SK-N-SH (cell line): ENCODE measurements at regions not wholly inside any gene's neighbourhood (a gene's known extent, or its start where the extent isn't known, plus 50 kb on each side); places are given as distances from the start of the nearest gene placed in this dataset.

Experiments used
- CTCF ChIA-PET: fragments of 300-600, 350-600 bp; formaldehyde crosslinking; extraction: SDS; loops from one replicate; lab custom pipeline; 2021; lab: Yijun Ruan, JAX
- POLR2A ChIA-PET: fragments of 350-600 bp; sonication (Branson Sonifier 250); formaldehyde crosslinking; extraction: SDS; loops from one replicate; lab custom pipeline; 2020; ENCODE audit warnings: antibody characterized with exemption, inconsistent platforms; lab: Yijun Ruan, JAX
- DNase-seq: peaks from one replicate; pipeline ENCODE4 v3.0.0; 2012
- H2AFZ ChIP-seq: fragments of 200-600 bp; sonication (generic); 2 replicates; pipeline ENCODE4 v1.8.1; 2016; ENCODE audit warnings: antibody characterized with exemption, mild to moderate bottlenecking, low read depth
- H3F3A ChIP-seq: fragments of 200-600 bp; sonication (generic); replicated peaks from 2 replicates; pipeline ENCODE3; 2016; ENCODE audit warnings: antibody characterized with exemption, mild to moderate bottlenecking; ENCODE audit not compliant: insufficient read depth
- H3K27ac ChIP-seq, 2 experiments: fragments of 200-500 bp in 1 of 2; fragments of 200-600 bp in 1 of 2; sonication (Bioruptor generic) in 1 of 2; sonication (generic), shearing (Covaris generic) in 1 of 2; 2 replicates each; pipeline versions ENCODE4 v1.5.1 to v1.6.1; 2014 to 2016; ENCODE audit warnings: low read depth in 2 of 2, inconsistent platforms in 1 of 2, low read length in 1 of 2, mild to moderate bottlenecking in 1 of 2, mixed read lengths in 1 of 2
- H3K27me3 ChIP-seq: fragments of 200-600 bp; sonication (generic), shearing (Covaris generic); 2 replicates; pipeline ENCODE4 v1.6.1; 2016; ENCODE audit warnings: mixed run types; ENCODE audit not compliant: insufficient read depth
- H3K36me3 ChIP-seq, 2 experiments: fragments of 200-500 bp in 1 of 2; fragments of 200-600 bp in 1 of 2; sonication (Bioruptor generic) in 1 of 2; sonication (generic) in 1 of 2; replicated peaks in 1 of 2; 2 replicates each; pipeline versions ENCODE3 to v1.5.1; 2014 to 2016; ENCODE audit warnings: low read length in 1 of 2, mild to moderate bottlenecking in 1 of 2; ENCODE audit not compliant: insufficient read depth in 2 of 2, control insufficient read depth in 1 of 2
- H3K4me1 ChIP-seq, 2 experiments: fragments of 200-500 bp in 1 of 2; fragments of 200-600 bp in 1 of 2; sonication (Bioruptor generic) in 1 of 2; sonication (generic), shearing (Covaris generic) in 1 of 2; 2 replicates each; pipeline versions ENCODE4 v1.5.1 to v1.6.1; 2014 to 2016; ENCODE audit warnings: low read depth in 1 of 2, low read length in 1 of 2, mixed run types in 1 of 2; ENCODE audit not compliant: insufficient read depth in 2 of 2, control insufficient read depth in 1 of 2
- H3K4me2 ChIP-seq: fragments of 200-600 bp; sonication (generic), shearing (Covaris generic); 2 replicates; pipeline ENCODE4 v1.6.1; 2017; ENCODE audit warnings: mixed run types
- H3K4me3 ChIP-seq, 2 experiments: fragments of 200-500 bp in 1 of 2; fragments of 200-600 bp in 1 of 2; sonication (Bioruptor generic) in 1 of 2; sonication (generic), shearing (Covaris generic) in 1 of 2; 2 replicates each; pipeline versions ENCODE4 v1.5.1 to v1.8.1; 2014 to 2016; ENCODE audit warnings: low read depth in 2 of 2, inconsistent platforms in 1 of 2, low read length in 1 of 2, mild to moderate bottlenecking in 1 of 2, mixed read lengths in 1 of 2, moderate library complexity in 1 of 2
- H3K79me2 ChIP-seq: fragments of 200-600 bp; sonication (generic); 2 replicates; pipeline ENCODE4 v1.8.1; 2017; ENCODE audit warnings: mild to moderate bottlenecking; ENCODE audit not compliant: insufficient read depth
- H3K9ac ChIP-seq: fragments of 200-600 bp; sonication (generic); 2 replicates; pipeline ENCODE4 v1.6.1; 2017; ENCODE audit warnings: mixed run types
- H3K9me2 ChIP-seq: fragments of 200-600 bp; sonication (generic); 2 replicates; pipeline ENCODE4 v1.6.1; 2017; ENCODE audit warnings: mixed run types
- H3K9me3 ChIP-seq: fragments of 200-600 bp; sonication (generic); 2 replicates; pipeline ENCODE4 v1.6.1; 2017; ENCODE audit warnings: mixed run types, mild to moderate bottlenecking, moderate library complexity
- H4K20me1 ChIP-seq: fragments of 200-600 bp; sonication (generic); 2 replicates; pipeline ENCODE4 v1.6.1; 2017; ENCODE audit warnings: mild to moderate bottlenecking, mixed run types; ENCODE audit not compliant: insufficient read depth
- EP300 ChIP-seq, 2 experiments: IDR thresholded peaks; 2 replicates each; pipeline versions ENCODE4 v1.4.0 to v1.6.1; 2012; ENCODE audit warnings: borderline replicate concordance in 1 of 2, low read depth in 1 of 2, low read length in 1 of 2
- FOXJ3 ChIP-seq: sonication (generic); formaldehyde crosslinking; IDR thresholded peaks from 2 replicates; pipeline ENCODE4 v1.5.1; 2020; ENCODE audit warnings: mild to moderate bottlenecking, missing genetic modification reagents
- FOXM1 ChIP-seq: IDR thresholded peaks from 2 replicates; pipeline ENCODE4 v1.4.0; 2012; ENCODE audit warnings: low read depth, mild to moderate bottlenecking
- GATA2 ChIP-seq: sonication (generic); formaldehyde crosslinking; IDR thresholded peaks from 2 replicates; pipeline ENCODE4 v1.5.0; 2020; ENCODE audit warnings: mild to moderate bottlenecking, missing genetic modification reagents
- JUND ChIP-seq: IDR thresholded peaks from 2 replicates; pipeline ENCODE4 v1.4.0; 2012
- MXI1 ChIP-seq: IDR thresholded peaks from 2 replicates; pipeline ENCODE4 v1.6.1; 2012; ENCODE audit warnings: mild to moderate bottlenecking, low read depth, low read length, improper control_type of control experiment
- NFIC ChIP-seq: IDR thresholded peaks from 2 replicates; pipeline ENCODE4 v1.4.0; 2012; ENCODE audit warnings: borderline replicate concordance
- PBX3 ChIP-seq: IDR thresholded peaks from 2 replicates; pipeline ENCODE4; 2012
- POLR2AphosphoS5 ChIP-seq: IDR thresholded peaks from 2 replicates; pipeline ENCODE4 v1.6.1; 2012; ENCODE audit warnings: low read depth, low read length
- RAD21 ChIP-seq: IDR thresholded peaks from 2 replicates; pipeline ENCODE4 v1.6.1; 2012; ENCODE audit warnings: mild to moderate bottlenecking, low read length
- RCOR1 ChIP-seq: fragments of 150-350 bp; IDR thresholded peaks from 2 replicates; pipeline ENCODE4 v1.6.1; 2017; ENCODE audit warnings: antibody characterized with exemption, low read length
- TAF1 ChIP-seq: IDR thresholded peaks from 2 replicates; pipeline ENCODE4 v1.6.1; 2012; ENCODE audit warnings: low read depth, mild to moderate bottlenecking, low read length, moderate library complexity, borderline replicate concordance
- USF2 ChIP-seq: fragments of 150-350 bp; IDR thresholded peaks from 2 replicates; pipeline ENCODE4 v1.6.1; 2017; ENCODE audit warnings: antibody characterized with exemption, low read length, low read depth, borderline replicate concordance
- YY1 ChIP-seq: IDR thresholded peaks from 2 replicates; pipeline ENCODE4 v1.4.0; 2012; ENCODE audit warnings: low read depth, mild to moderate bottlenecking
- WGBS: methylation state at CpG from one replicate; pipeline ENCODE4 v1.1.6; 2017; ENCODE audit warnings: low lambda C conversion rate; 5-methylcytosine and 5-hydroxymethylcytosine counted together

GRCh38 chr4:138798404-138798803 lies 217.2 kb upstream of the NOCT start:
- no peaks in the 10 kb centered on the region for H3K4me1 ChIP-seq
- H3K79me2 ChIP-seq = no peaks in the 10 kb centered on the region
- no peak for TF ChIP-seq YY1
- TF ChIP-seq POLR2AphosphoS5 = no peak
- no peak for TF ChIP-seq MXI1
- TF ChIP-seq NFIC = no peak
- no peak for TF ChIP-seq GATA2 (CRISPR knock-in tag)
- no peak for TF ChIP-seq USF2
- no peak overlapping the region for H3K4me3 ChIP-seq
- POLR2A ChIA-PET = no interaction called here
- no peaks in the 10 kb centered on the region for H3K36me3 ChIP-seq
- no peaks in the 10 kb centered on the region for H4K20me1 ChIP-seq
- H3K27ac ChIP-seq = no peak overlapping the region
- CTCF ChIA-PET = no interaction called here
- no peak overlapping the region for H3K4me2 ChIP-seq
- H3K9me2 ChIP-seq = no peaks in the 10 kb centered on the region
- no peaks in the 10 kb centered on the region for H3F3A ChIP-seq
- 34% methylated on average over 4 of the region's 4 CpGs for WGBS
- H2AFZ ChIP-seq = no peak overlapping the region
- no peaks in the 10 kb centered on the region for H3K27me3 ChIP-seq
- no peaks in the 10 kb centered on the region for H3K9me3 ChIP-seq
- no peak overlapping the region for H3K9ac ChIP-seq
- DNase-seq = no peak

GRCh38 chr4:138797646-138798045 lies 217.9 kb upstream of the NOCT start:
- POLR2A ChIA-PET = no interaction called here
- no peak for TF ChIP-seq GATA2 (CRISPR knock-in tag)
- TF ChIP-seq FOXM1 = no peak
- no peak for TF ChIP-seq POLR2AphosphoS5
- TF ChIP-seq JUND = no peak
- TF ChIP-seq RAD21 = no peak
- TF ChIP-seq YY1 = no peak
- TF ChIP-seq PBX3 = no peak
- no peak for TF ChIP-seq EP300 (IDR thresholded peaks at IDR 0.05; ENCODE audit: borderline replicate concordance in 1 of 2, low read depth in 1 of 2, low read length in 1 of 2)
- no peak for TF ChIP-seq RCOR1
- no peak for TF ChIP-seq TAF1
- TF ChIP-seq FOXJ3 = no peak
- Histone ChIP-seq H3K36me3 (no peaks in the 10 kb centered on the region), H3K4me2 (no peak overlapping the region), H2AFZ (no peak overlapping the region), H3F3A (no peaks in the 10 kb centered on the region), H3K79me2 (no peaks in the 10 kb centered on the region), H3K9ac (no peak overlapping the region), H3K9me3 (no peaks in the 10 kb centered on the region), H3K27me3 (no peaks in the 10 kb centered on the region), H3K27ac (no peak overlapping the region), H4K20me1 (no peaks in the 10 kb centered on the region), H3K9me2 (no peaks in the 10 kb centered on the region), H3K4me1 (no peaks in the 10 kb centered on the region), H3K4me3 (no peak overlapping the region)
- 71% methylated on average over 2 of the region's 2 CpGs for WGBS
- CTCF ChIA-PET = no interaction called here
- DNase-seq = no peak
